ENCODE measurements at regions not wholly inside any gene's neighbourhood (a gene's known extent, or its start where the extent isn't known, plus 50 kb on each side); places are given as distances from the start of the nearest gene placed in this dataset.

DNA sequence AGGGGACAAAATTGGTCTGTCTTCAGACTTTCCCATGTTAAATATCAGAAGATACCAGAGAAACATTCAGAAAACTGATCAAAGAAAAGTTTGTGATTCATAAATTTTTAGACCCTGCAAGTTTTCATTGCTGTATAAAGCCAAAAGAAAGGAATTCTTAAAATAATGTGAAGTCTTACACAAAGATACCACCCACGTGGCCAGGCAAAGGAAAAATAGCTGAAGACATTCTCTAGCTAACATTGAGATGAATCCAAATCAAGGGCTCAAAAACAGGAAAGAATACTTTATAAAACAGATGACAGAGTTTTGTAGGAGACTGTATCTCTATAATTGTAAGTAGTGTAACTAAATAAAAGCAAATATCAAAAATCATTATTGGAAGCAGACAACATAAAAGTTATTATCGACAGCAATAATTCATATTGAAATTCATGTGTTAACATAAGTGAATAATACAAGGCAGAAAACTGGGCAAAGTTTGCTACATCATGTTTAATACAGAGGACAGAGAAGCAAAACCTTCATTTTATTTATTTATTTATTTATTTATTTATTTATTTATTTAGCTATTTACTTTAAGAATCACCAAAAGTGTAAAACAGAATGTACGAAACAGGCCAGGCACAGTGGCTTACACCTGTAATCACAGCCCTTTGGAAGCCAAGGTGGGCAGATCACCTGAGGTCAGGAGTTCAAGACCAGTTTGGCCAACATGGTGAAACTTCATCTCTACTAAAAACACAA is 204.6 kb upstream of the SLIT2 start:
- Mint-ChIP-seq H3K27ac (no peak overlapping the region), H3K27me3 (no peaks in the 10 kb centered on the region)

DNA sequence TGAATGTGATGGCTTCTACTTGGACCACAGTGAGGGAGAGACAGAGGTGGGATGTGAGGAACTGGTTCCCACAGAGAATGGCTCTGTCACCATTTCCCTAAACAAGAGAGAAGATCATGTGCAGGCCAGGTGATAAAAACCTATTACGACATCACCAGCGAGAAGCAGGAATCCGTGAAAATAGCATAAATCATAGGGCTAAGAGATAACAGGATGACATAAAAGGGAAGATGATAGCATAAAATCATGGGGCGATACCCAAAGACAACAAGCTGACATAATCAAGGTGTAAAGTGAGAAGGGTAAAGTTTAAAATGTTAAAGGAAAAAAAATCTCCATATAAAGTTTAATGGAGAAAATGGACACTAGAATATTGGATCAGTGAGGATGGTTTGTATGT is 205.5 kb upstream of the SLIT2 start:
- H3K9me3 Mint-ChIP-seq = peaks cover 21% of the 10 kb centered on the region
- no peaks in the 10 kb centered on the region for H3K27me3 Mint-ChIP-seq
- H3K27ac Mint-ChIP-seq = no peak overlapping the region
- no peak for DNase-seq
- H3K4me1 Mint-ChIP-seq (ENCODE audit: low read depth) = no peaks in the 10 kb centered on the region
- H3K4me3 Mint-ChIP-seq = no peak overlapping the region
- no peaks in the 10 kb centered on the region for H3K36me3 Mint-ChIP-seq (ENCODE audit: low read depth)

More for the DNA sequence above, 204.6 kb upstream of the SLIT2 start:
- Mint-ChIP-seq H3K9me3 (peaks cover 15% of the 10 kb centered on the region), H3K4me3 (no peak overlapping the region), H3K36me3 (ENCODE audit: low read depth) (no peaks in the 10 kb centered on the region), H3K4me1 (ENCODE audit: low read depth) (no peaks in the 10 kb centered on the region)
- no peak for DNase-seq

DNA sequence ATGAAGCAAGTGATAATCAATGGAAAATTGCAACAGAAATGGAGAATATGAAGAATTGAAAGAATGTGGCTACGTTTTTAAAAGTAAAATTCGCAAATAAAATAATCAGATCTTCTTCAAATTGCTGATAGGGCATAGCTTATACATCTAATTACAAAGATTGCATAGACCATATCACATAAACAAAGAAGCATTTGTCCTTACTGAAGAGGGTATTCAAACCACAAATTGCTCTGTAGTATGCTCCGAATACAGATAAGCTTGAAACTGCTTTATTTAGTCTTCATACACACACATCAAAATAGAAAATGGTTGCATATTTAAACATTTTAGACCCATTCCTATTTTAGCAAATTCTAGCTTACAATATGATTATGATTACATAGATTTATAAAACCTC is 206.7 kb upstream of the SLIT2 start:
- peaks cover 21% of the 10 kb centered on the region for H3K9me3 Mint-ChIP-seq
- H3K4me3 Mint-ChIP-seq = no peak overlapping the region
- no peak for DNase-seq
- no peak overlapping the region for H3K27ac Mint-ChIP-seq
- H3K27me3 Mint-ChIP-seq = no peaks in the 10 kb centered on the region
- H3K36me3 Mint-ChIP-seq (ENCODE audit: low read depth) = no peaks in the 10 kb centered on the region
- H3K4me1 Mint-ChIP-seq (ENCODE audit: low read depth) = no peaks in the 10 kb centered on the region

DNA sequence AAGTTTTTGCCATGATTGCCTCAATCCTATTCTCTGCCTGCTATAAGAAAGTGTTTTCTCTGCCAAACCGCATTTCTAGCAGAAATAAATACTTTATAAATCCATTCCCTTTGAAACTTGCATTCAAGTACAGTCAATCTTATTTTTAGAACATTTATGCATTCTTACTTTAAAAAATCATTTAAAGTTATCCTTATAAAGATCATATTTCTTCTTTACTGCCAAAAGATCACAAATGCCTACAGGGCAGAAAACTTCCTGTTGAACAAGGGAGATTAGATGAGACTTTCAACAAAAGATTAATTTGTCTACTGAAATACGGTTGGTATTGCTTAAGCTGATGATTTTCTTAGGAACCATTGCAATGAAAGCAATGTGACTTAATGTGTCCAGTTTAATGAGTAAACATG is 207.2 kb upstream of the SLIT2 start:
- H3K36me3 Mint-ChIP-seq (ENCODE audit: low read depth) = no peaks in the 10 kb centered on the region
- H3K27me3 Mint-ChIP-seq = no peaks in the 10 kb centered on the region
- no peak overlapping the region for H3K4me3 Mint-ChIP-seq
- no peak overlapping the region for H3K27ac Mint-ChIP-seq
- peaks cover 21% of the 10 kb centered on the region for H3K9me3 Mint-ChIP-seq
- no peaks in the 10 kb centered on the region for H3K4me1 Mint-ChIP-seq (ENCODE audit: low read depth)
- DNase-seq = no peak

DNA sequence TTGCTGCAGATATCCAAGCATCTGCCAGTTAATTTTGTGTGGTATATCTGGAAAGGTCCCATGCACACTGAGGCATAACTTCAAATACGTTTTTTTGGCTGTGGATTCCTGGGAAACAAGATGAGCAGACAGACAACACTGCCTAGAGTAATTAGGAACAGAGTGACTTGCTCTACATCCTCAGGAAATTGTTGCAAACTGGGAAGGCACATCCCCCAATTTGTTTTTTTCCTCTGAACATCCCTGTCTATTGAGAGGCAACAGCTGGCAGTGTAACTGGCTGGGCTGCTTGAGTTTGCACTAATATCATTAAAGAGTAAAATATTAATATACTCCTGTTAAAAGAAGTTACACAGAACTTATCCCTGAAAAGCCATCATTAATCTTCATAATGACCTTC is 207.7 kb upstream of the SLIT2 start:
- Mint-ChIP-seq H3K4me3 (no peak overlapping the region), H3K27ac (no peak overlapping the region), H3K9me3 (peaks cover 21% of the 10 kb centered on the region), H3K4me1 (ENCODE audit: low read depth) (no peaks in the 10 kb centered on the region), H3K36me3 (ENCODE audit: low read depth) (no peaks in the 10 kb centered on the region), H3K27me3 (no peaks in the 10 kb centered on the region)
- DNase-seq = no peak

DNA sequence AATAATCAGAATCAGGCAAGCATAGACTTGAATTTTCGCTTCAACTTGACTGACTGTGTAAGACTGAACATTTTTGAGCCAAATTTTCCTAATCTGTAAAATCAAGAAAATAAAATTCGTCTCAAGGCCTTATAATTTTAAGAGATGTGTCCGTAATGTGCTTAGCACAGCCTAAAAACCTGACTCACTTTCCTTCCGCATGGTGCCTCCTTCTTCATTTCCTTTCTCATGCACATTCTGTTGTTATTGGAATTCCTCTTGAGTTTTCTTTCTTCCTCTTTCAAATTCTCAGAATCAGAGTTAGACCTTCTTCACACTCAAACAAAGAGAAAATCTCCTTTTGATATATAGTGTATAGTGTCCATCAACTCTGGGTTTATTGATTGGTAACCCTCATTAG is 208.9 kb upstream of the SLIT2 start:
- Mint-ChIP-seq H3K27me3 (no peaks in the 10 kb centered on the region), H3K27ac (no peak overlapping the region), H3K4me1 (ENCODE audit: low read depth) (no peaks in the 10 kb centered on the region), H3K36me3 (ENCODE audit: low read depth) (no peaks in the 10 kb centered on the region), H3K9me3 (peaks cover 24% of the 10 kb centered on the region), H3K4me3 (no peak overlapping the region)
- DNase-seq = no peak

DNA sequence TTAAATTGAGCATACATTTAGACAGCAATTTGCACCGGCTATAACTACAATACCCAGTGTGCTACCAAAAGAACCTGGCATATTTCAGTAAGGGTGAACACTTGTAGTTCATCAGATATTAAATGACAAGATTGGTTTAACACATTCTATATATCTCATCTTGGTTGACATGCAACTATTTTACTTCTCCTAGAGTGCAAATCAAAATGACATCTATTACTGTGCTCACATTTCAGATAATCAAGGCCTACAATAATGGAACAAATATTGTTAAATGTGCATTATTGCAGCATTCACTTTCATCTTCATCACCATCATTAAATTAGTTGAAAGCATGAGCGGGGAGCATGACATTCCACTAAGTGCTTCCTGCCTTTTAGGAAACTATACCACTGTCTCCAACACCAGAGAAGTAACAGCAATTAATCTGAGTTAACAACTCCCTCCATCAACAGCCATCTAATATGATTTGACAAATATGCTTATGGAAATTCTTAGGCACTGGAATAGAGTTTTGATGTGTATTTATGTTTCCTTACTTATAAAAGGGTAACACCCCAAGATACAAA is 209.8 kb upstream of the SLIT2 start:
- H3K36me3 Mint-ChIP-seq (ENCODE audit: low read depth) = no peaks in the 10 kb centered on the region
- no peaks in the 10 kb centered on the region for H3K27me3 Mint-ChIP-seq
- no peak overlapping the region for H3K27ac Mint-ChIP-seq
- no peak overlapping the region for H3K4me3 Mint-ChIP-seq
- H3K4me1 Mint-ChIP-seq (ENCODE audit: low read depth) = no peaks in the 10 kb centered on the region
- no peak for DNase-seq
- H3K9me3 Mint-ChIP-seq = peaks cover 25% of the 10 kb centered on the region

DNA sequence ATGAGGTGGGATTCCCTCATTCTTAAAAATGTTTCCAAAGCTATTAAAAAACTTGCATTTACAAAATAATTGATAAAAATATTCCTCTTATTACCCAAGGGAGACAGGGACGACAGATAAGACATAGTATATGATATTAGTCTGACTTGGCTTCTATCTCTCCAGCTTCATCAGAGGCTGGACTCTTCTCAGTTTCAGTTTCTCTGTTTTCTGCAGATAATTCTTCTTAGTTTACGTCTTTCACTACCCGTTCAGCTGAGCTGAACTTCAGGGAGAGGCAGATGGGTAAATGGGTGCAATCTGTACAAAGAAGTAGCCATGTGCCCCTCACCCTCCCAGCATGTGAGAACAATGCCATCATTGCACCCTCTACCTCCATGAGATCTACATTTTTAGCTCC is 214.0 kb upstream of the SLIT2 start:
- H3K4me1 Mint-ChIP-seq (ENCODE audit: low read depth) = no peaks in the 10 kb centered on the region
- DNase-seq = no peak
- no peaks in the 10 kb centered on the region for H3K27me3 Mint-ChIP-seq
- peaks cover 17% of the 10 kb centered on the region for H3K9me3 Mint-ChIP-seq
- no peaks in the 10 kb centered on the region for H3K36me3 Mint-ChIP-seq (ENCODE audit: low read depth)
- H3K4me3 Mint-ChIP-seq = no peak overlapping the region
- no peak overlapping the region for H3K27ac Mint-ChIP-seq

DNA sequence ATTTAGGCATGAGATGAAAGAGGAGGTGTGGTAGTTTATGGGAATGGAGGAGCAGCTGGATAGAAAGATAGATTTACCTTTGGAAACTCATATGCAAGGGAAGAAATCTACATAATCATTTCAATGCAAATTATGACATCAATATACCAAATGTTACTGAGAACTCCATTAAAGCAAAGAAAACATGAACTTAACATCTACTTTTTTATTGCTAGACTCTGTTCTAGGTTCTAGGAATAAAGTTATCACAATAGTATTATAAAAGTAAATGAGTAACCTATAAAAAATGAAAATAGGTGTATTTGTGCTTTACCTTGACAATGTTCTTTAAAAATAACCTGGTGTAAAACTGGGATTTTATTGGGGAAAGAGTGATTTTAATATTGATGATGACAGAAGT is 221.6 kb upstream of the SLIT2 start:
- no peaks in the 10 kb centered on the region for H3K27me3 Mint-ChIP-seq
- DNase-seq = no peak
- peaks cover 10% of the 10 kb centered on the region for H3K9me3 Mint-ChIP-seq
- no peaks in the 10 kb centered on the region for H3K36me3 Mint-ChIP-seq (ENCODE audit: low read depth)
- H3K4me1 Mint-ChIP-seq (ENCODE audit: low read depth) = no peaks in the 10 kb centered on the region
- no peak overlapping the region for H3K27ac Mint-ChIP-seq
- no peak overlapping the region for H3K4me3 Mint-ChIP-seq

DNA sequence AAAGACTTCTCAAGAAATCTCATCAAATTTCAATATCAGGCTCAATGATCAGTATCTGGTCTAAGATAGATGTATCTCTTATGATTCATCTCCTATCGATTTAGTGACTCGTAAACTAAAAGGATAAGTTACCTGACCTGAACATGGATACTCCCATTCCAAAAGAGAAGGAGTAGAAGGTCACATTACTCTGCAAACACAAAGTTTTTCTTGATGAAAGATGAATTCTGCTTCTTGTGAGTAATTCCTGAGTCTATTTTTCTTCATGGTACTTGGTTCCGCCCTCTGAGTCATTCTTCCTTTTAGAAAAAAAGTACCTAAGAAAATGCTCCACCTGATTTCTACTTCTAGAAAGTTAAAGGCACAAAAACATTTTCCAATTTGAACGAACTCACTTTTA is 223.1 kb upstream of the SLIT2 start:
- Mint-ChIP-seq H3K27me3 (no peaks in the 10 kb centered on the region), H3K9me3 (peaks cover 10% of the 10 kb centered on the region), H3K4me1 (ENCODE audit: low read depth) (no peaks in the 10 kb centered on the region), H3K4me3 (no peak overlapping the region), H3K36me3 (ENCODE audit: low read depth) (no peaks in the 10 kb centered on the region), H3K27ac (no peak overlapping the region)
- no peak for DNase-seq

DNA sequence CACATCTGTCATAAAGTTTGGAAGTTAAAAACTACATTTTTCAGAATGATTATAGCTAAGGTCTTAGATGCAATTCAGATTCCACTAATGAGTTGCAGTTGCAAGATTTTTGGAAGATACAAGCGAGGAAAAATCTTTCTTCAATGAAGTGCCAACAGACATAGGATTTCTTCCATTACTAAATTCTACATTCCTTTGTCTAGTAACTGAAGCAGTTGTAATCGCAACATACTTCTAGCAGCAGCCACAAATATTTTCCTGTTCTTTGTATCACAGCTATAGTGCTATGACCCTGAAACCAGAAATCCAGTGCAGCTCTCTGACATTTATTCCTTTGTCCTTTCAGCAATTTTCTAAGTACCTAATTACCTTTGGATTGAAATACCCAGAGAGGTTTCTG is 225.2 kb upstream of the SLIT2 start:
- Mint-ChIP-seq H3K27ac (no peak overlapping the region), H3K4me1 (ENCODE audit: low read depth) (no peaks in the 10 kb centered on the region), H3K36me3 (ENCODE audit: low read depth) (no peaks in the 10 kb centered on the region), H3K4me3 (no peak overlapping the region), H3K27me3 (no peaks in the 10 kb centered on the region), H3K9me3 (peaks cover 4% of the 10 kb centered on the region)
- DNase-seq = no peak

DNA sequence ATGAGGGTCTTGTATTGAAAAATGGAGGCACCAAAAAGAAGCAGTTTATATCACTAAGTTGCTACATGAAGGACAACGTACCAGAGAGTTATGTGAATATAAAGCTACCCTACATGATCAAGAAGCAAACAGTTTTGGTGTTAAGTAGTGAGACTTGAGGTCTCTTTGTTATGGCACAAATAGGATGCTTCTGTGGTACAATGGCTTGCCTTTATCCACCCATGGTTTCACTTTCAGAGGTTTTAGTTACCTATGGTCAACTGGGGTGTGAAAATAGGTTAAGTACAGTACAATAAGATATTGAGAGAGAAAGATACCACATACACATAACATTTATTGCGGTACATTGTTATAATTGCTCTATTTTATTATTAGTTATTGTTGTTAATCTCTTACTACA is 229.2 kb upstream of the SLIT2 start:
- Mint-ChIP-seq H3K36me3 (ENCODE audit: low read depth) (no peaks in the 10 kb centered on the region), H3K4me3 (no peak overlapping the region), H3K27ac (no peak overlapping the region), H3K27me3 (no peaks in the 10 kb centered on the region), H3K9me3 (no peaks in the 10 kb centered on the region), H3K4me1 (ENCODE audit: low read depth) (no peaks in the 10 kb centered on the region)
- no peak for DNase-seq

DNA sequence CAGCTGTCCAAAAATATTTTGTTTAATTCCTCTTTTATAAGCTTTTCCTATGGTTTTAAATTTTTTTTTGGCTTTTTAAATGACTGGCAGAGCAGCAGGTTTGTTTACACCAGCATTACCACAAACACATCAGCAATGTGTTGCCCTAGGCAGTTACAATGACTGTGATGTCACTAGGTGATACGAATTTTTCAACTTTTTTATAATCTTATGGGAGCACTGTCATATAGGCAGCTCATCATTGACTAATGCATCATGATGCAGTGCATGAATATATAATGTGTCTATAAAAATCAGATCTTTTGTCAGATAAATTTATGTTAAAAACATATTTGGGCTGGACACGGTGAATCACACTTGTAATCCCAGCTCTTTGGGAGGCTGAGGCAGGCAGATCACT is 231.6 kb upstream of the SLIT2 start:
- Mint-ChIP-seq H3K27me3 (no peaks in the 10 kb centered on the region), H3K27ac (no peak overlapping the region), H3K4me3 (no peak overlapping the region), H3K4me1 (ENCODE audit: low read depth) (no peaks in the 10 kb centered on the region), H3K36me3 (ENCODE audit: low read depth) (no peaks in the 10 kb centered on the region), H3K9me3 (peaks cover 3% of the 10 kb centered on the region)
- no peak for DNase-seq

DNA sequence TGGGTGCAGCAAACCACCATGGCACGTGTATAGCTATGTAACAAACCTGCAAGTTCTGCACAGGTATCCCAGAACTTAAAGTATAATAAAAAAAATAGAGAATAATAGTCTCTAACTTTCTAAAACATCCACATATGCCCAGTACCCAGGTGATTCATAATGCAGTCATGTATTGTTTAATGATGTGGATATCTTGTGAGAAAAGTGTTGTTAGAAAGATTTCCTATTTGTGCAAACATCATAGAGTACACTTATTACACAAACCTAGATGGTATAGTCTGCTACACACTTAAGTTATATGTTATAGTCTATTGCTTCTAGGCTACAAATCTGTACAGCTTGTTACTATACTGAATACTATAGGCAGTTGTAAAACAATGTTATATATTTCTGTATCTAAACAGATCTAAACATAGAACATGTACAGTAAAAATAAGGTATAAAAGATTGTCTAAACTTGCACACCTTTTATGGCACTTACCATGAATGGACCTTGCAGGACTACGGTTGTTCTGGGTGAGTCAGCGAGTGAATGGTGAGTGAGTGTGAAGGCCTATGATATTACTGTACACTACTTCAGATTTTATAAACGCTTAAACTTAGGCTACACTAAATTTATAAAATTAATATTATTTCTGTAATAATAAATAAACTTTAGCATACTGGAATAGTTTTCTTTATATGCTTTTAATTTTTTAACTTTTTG is 232.2 kb upstream of the SLIT2 start:
- no peak overlapping the region for H3K4me3 Mint-ChIP-seq

DNA sequence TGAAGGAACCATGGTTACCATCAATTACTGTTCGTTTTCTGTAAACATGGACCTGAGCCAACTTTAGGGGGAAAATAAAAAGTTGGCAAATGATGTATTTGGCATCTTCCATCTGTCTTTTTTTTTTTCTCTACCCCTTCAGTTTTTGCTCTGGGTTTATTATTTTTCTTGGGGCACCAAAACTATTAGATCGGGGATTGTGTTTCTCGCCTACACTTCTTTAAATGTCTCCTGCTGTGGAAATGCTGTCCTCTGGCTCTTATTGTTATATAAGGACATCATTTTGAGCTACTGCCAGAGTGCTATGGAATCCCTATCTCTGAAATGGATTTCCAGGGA is 234.0 kb upstream of the SLIT2 start:
- no peaks in the 10 kb centered on the region for H3K36me3 Mint-ChIP-seq (ENCODE audit: low read depth)
- H3K27ac Mint-ChIP-seq = no peak overlapping the region
- no peak overlapping the region for H3K4me3 Mint-ChIP-seq
- no peak for DNase-seq
- H3K27me3 Mint-ChIP-seq = no peaks in the 10 kb centered on the region
- H3K4me1 Mint-ChIP-seq (ENCODE audit: low read depth) = no peaks in the 10 kb centered on the region
- peaks cover 9% of the 10 kb centered on the region for H3K9me3 Mint-ChIP-seq

More for the DNA sequence above, 232.2 kb upstream of the SLIT2 start:
- H3K36me3 Mint-ChIP-seq (ENCODE audit: low read depth) = no peaks in the 10 kb centered on the region
- H3K9me3 Mint-ChIP-seq = peaks cover 5% of the 10 kb centered on the region
- no peak overlapping the region for H3K27ac Mint-ChIP-seq
- no peak for DNase-seq
- no peaks in the 10 kb centered on the region for H3K27me3 Mint-ChIP-seq
- H3K4me1 Mint-ChIP-seq (ENCODE audit: low read depth) = no peaks in the 10 kb centered on the region
